Hypothalamus (tissue), 51 donors: ENCODE measurements at regions not wholly inside any gene's neighbourhood (a gene's known extent, or its start where the extent isn't known, plus 50 kb on each side); places are given as distances from the start of the nearest gene placed in this dataset.
"Not testable (repeated sequence)": the region's sequence is repeated elsewhere in the genome, so short reads cannot be mapped to it uniquely, and the experiment has no call there.

ENCODE experiments used
- DNase-seq, 51 donors: peaks; one replicate each; lab custom pipeline; 2025; lab: John Stamatoyannopoulos, UW

GRCh38 chr4:154982187-154983047, 201.3 kb downstream of the RBM46 start:
- DNase-seq, result peak in 36 of 51 donors; percentile 1 to 68 (median 17)

- DNase-seq, result no peak
Observed at GRCh38 chr4:154983714-154984113, 202.6 kb downstream of the RBM46 start.

GRCh38 chr4:154984148-154984547, 203.1 kb downstream of the RBM46 start:
- no peak for DNase-seq

GRCh38 chr4:154984616-154985015, 203.5 kb downstream of the RBM46 start:
- no peak for DNase-seq

- no peak for DNase-seq
Observed at GRCh38 chr4:154985673-154986072, 204.6 kb downstream of the RBM46 start.

- no peak for DNase-seq
Observed at GRCh38 chr4:154988511-154988910, 207.4 kb downstream of the RBM46 start.

GRCh38 chr4:154989511-154989910, 208.4 kb downstream of the RBM46 start:
- DNase-seq, result no peak

- not testable (repeated sequence) for DNase-seq
Observed at GRCh38 chr4:154997866-154998265, 210.6 kb upstream of the NPY2R start.

GRCh38 chr4:154998284-154998683, 210.2 kb upstream of the NPY2R start:
- DNase-seq, result no peak

- no peak for DNase-seq
Observed at GRCh38 chr4:154998773-154999172, 209.7 kb upstream of the NPY2R start.

GRCh38 chr4:154999950-155000578, 208.4 kb upstream of the NPY2R start:
- DNase-seq, result no peak

- no peak for DNase-seq
Observed at GRCh38 chr4:155001251-155001650, 207.2 kb upstream of the NPY2R start.

GRCh38 chr4:155005395-155006090, 202.9 kb upstream of the NPY2R start:
- no peak for DNase-seq

GRCh38 chr4:155007660-155008176, 200.7 kb upstream of the NPY2R start:
- DNase-seq, result no peak

GRCh38 chr4:155008389-155008788, 200.0 kb upstream of the NPY2R start:
- no peak for DNase-seq

- DNase-seq, result no peak
Observed at GRCh38 chr4:155009288-155009687, 199.1 kb upstream of the NPY2R start.

- no peak for DNase-seq
Observed at GRCh38 chr4:155010376-155010775, 198.1 kb upstream of the NPY2R start.

GRCh38 chr4:155011163-155011780, 197.2 kb upstream of the NPY2R start:
- no peak for DNase-seq

GRCh38 chr4:155012469-155012868, 196.0 kb upstream of the NPY2R start:
- no peak for DNase-seq

GRCh38 chr4:155017426-155017825, 191.0 kb upstream of the NPY2R start:
- no peak for DNase-seq
